Calu3 (cell line): ENCODE measurements at regions not wholly inside any gene's neighbourhood (a gene's known extent, or its start where the extent isn't known, plus 50 kb on each side); places are given as distances from the start of the nearest gene placed in this dataset.

Experiments used
- BruUV-seq: library from RNA; stranded (reverse); fragments of 400-500 nt; replicated peaks from 2 replicates; lab custom pipeline; 2021; lab: Mats Ljungman, UMichigan
- CTCF ChIA-PET: fragments of 300-600 bp; sonication (Branson Sonifier 250); formaldehyde crosslinking; loops from one replicate; lab custom pipeline; 2022; ENCODE audit warnings: antibody characterized with exemption; lab: Charles Lee
- DNase-seq: peaks from one replicate; pipeline ENCODE4 v3.0.0; 2022
- H3K27ac Mint-ChIP-seq: one replicate; pipeline ENCODE4 v1.8.0; 2022; ENCODE audit warnings: mixed read lengths; ENCODE audit not compliant: unreplicated experiment
- H3K27me3 Mint-ChIP-seq: one replicate; pipeline ENCODE4 v1.8.0; 2022; ENCODE audit warnings: mixed read lengths; ENCODE audit not compliant: unreplicated experiment
- H3K36me3 Mint-ChIP-seq: one replicate; pipeline ENCODE4 v1.8.0; 2022; ENCODE audit warnings: mild to moderate bottlenecking, moderate library complexity, mixed read lengths; ENCODE audit not compliant: insufficient read depth, unreplicated experiment
- H3K4me1 Mint-ChIP-seq: one replicate; pipeline ENCODE4 v1.8.0; 2022; ENCODE audit warnings: mild to moderate bottlenecking, low read depth, mixed read lengths; ENCODE audit not compliant: unreplicated experiment
- H3K4me3 Mint-ChIP-seq: one replicate; pipeline ENCODE4 v1.8.0; 2022; ENCODE audit warnings: mild to moderate bottlenecking, low read depth, moderate library complexity, mixed read lengths; ENCODE audit not compliant: unreplicated experiment
- H3K9me3 Mint-ChIP-seq: one replicate; pipeline ENCODE4 v1.8.0; 2022; ENCODE audit warnings: low read depth, mixed read lengths; ENCODE audit not compliant: unreplicated experiment
- CTCF ChIP-seq: fragments of 200-600 bp; IDR thresholded peaks from one replicate; pipeline ENCODE4 v1.8.0; 2022; ENCODE audit warnings: antibody characterized with exemption; ENCODE audit not compliant: unreplicated experiment
- intact Hi-C: fragments of 100-400 bp; cut with micrococcal nuclease; formaldehyde crosslinking; loops from one replicate; pipeline ENCODE4 v1.10.0; 2022; ENCODE audit not compliant: unreplicated experiment

- Mint-ChIP-seq H3K36me3 (no peaks in the 10 kb centered on the region), H3K4me1 (no peaks in the 10 kb centered on the region), H3K9me3 (no peaks in the 10 kb centered on the region), H3K27me3 (no peaks in the 10 kb centered on the region), H3K27ac (no peak overlapping the region), H3K4me3 (no peak overlapping the region)
- no peak for TF ChIP-seq CTCF
- BruUV-seq, result no TSS peak
- intact Hi-C loops, result no loop called here
- DNase-seq, result no peak
- CTCF ChIA-PET, result no interaction called here
Observed at GRCh38 chr7:79548727-79549126, 95.3 kb upstream of the MAGI2 start.

GRCh38 chr7:79547132-79547531 is 93.7 kb upstream of the MAGI2 start:
- no peak for TF ChIP-seq CTCF
- no peaks in the 10 kb centered on the region for H3K36me3 Mint-ChIP-seq
- no peaks in the 10 kb centered on the region for H3K9me3 Mint-ChIP-seq
- DNase-seq, result no peak
- H3K27me3 Mint-ChIP-seq, result no peaks in the 10 kb centered on the region
- intact Hi-C loops, result no loop called here
- H3K4me1 Mint-ChIP-seq, result no peaks in the 10 kb centered on the region
- H3K4me3 Mint-ChIP-seq, result no peak overlapping the region
- no TSS peak for BruUV-seq
- H3K27ac Mint-ChIP-seq, result no peak overlapping the region
- CTCF ChIA-PET, result no interaction called here

GRCh38 chr7:79540592-79540991 is 87.1 kb upstream of the MAGI2 start:
- no TSS peak for BruUV-seq
- intact Hi-C loops, result no loop called here
- Mint-ChIP-seq H3K4me3 (no peak overlapping the region), H3K27ac (no peak overlapping the region), H3K36me3 (no peaks in the 10 kb centered on the region), H3K4me1 (no peaks in the 10 kb centered on the region), H3K9me3 (no peaks in the 10 kb centered on the region), H3K27me3 (no peaks in the 10 kb centered on the region)
- CTCF ChIA-PET, result no interaction called here
- DNase-seq, result no peak
- no peak for TF ChIP-seq CTCF

- H3K4me1 Mint-ChIP-seq, result peaks cover 2% of the 10 kb centered on the region
- no peak overlapping the region for H3K27ac Mint-ChIP-seq
- no peaks in the 10 kb centered on the region for H3K36me3 Mint-ChIP-seq
- intact Hi-C loops, result no loop called here
- H3K4me3 Mint-ChIP-seq, result no peak overlapping the region
- no TSS peak for BruUV-seq
- H3K9me3 Mint-ChIP-seq, result no peaks in the 10 kb centered on the region
- CTCF ChIA-PET, result no interaction called here
- DNase-seq, result no peak
- no peaks in the 10 kb centered on the region for H3K27me3 Mint-ChIP-seq
- no peak for TF ChIP-seq CTCF
Observed at GRCh38 chr7:79534128-79534527, 80.7 kb upstream of the MAGI2 start.
